ENCODE measurements at regions not wholly inside any gene's neighbourhood (a gene's known extent, or its start where the extent isn't known, plus 50 kb on each side); places are given as distances from the start of the nearest gene placed in this dataset.

DNA sequence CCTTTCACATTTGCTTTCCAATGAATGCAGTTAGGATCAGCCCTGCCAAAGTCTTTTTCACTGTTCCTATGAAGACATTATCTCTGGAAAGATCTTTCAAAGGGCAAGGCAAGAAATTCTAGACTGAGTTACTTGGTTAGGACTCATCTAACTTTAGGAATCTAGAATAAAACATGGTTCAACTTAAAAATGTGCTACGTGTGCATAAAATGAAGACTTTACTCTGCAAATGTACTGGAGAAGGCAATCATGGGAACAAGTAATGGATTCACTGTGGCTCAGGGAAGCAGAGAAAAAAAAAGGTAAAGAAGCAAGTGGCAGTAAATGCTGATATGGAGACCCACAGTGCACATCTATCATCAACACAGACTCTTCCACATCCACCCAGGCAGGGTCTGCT lies 297.4 kb downstream of the HNRNPD start:
- DNase-seq: no peak

DNA sequence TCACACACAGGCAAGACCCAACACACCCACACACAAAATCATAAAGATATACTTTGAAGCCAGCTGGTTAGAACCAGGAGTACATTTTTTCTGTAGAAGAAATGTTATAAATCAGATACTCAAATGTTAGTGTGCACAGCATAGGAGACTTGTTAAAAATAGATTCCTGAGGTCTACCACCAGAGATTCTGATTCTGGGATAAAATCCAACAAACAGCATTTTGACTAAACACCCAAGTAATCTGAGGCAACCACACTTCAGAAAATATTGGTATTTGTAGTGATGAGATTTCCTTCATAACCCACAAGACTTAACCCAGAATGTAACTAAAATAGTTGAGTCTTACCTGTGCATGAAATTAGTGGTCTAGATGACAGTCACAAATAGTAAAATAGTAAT lies 301.8 kb downstream of the HNRNPD start:
- no peak for DNase-seq

DNA sequence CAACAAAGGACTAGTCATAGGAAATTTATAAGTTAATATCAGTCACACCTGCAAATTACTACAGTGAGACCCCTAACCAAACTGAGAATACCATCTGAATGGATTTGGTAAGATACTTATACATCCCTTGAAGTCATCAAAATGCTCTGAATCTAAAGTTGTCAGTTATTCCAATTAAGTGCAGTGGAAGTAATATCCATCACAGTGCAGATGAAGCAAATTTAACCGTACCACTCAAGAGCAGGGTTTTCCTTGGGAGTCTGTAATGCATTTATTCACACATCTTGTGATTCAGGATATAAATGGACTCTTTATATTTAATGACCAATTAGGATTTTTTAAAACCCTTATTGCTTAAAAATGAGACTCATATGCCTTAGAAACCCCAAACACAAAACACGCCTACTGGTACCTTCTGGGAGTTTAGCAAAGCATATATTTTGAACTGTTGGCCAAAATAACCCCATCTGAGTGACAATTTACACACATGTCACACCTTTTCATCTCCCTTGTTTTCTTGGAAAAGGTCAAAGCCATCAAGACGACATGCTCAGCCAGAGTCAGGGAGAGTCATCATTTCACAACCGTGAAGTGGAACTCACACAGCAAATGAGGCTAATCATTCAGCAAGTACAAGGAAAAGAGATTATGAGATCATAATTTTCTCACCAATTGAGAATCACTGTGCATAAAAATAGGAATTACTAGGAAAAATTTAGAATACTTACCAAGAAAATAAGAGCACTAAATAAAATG lies 303.7 kb downstream of the HNRNPD start:
- no peak for DNase-seq

DNA sequence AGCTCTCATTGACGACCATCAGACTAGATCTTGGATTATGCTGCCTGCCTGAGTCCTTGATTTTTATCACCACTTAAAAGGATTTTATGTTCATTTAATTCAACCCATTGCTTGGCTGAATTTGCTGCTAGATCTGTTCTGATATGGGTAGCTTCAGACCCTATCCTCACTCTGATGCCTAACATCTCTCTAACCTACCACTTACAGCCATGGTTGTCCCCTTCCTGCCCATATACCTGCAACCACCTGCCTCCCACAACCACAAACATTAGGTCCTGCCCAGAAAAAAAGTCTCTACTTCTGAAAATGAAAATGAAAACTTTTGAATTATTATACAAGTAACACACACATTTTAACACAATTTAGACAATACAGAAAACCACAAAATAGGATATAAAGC lies 310.8 kb downstream of the HNRNPD start:
- no peak for DNase-seq

DNA sequence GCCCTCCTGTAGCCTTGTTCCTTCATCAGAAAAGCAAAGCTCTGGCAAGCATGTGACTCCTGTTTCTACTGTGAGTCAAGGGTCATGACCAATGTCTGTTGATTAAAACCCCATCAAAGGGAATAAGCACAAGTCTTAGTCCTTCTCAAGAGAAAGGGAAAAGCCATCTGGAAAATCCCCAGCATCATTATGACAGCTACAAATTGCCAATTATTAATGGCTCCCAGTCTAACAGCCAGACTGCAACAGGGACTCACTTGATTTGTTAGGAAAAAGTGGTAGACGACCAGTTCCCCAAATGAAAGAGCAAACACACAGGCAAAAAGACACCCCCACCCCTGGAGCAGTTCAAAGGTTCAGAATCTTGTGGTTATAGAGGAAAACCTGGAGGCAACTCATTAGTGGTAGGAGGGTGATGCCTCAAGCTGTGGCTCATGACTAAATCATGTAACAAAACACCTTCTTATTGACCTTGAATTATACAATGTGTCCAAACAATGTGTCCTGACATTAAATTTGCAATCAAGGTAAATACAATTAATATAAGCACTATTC lies 315.7 kb downstream of the HNRNPD start:
- DNase-seq: no peak

DNA sequence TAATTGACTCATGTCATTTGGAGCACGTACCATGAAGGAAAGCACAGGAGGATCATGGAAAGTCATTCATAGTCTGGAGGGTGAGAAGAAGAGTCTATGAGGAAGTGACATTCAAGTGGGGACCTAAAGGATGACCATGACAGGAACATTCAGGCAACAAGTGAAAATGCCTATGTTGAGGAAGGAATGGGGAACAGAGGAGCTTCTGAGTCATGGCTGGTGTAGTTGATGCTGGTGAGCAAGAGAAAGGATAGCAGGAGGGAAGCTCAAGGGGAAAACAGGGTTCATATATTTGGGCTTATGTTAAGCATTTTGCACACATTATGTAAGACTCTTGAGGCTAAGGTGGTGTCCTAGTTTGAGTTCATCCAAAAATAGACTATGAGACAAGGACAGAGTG lies 318.6 kb downstream of the HNRNPD start:
- no peak for DNase-seq

DNA sequence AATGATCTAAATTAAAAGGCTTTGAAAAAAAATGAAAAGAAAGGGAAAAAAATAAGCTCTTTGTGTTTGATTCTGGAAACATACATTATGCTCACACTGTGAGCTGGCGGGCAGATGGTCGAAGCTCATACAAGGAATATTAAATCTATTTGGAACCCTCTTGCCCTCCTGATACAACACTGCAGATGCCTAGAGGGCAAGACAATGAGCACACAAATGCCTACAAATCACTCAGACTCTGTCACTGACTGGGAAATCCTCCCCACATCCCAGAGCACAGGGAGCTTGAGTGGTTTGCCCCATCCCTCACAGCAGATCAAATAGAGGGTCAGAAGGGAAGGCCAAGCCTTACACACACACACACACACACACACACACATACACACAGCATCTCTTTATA lies 320.4 kb downstream of the HNRNPD start:
- no peak for DNase-seq

DNA sequence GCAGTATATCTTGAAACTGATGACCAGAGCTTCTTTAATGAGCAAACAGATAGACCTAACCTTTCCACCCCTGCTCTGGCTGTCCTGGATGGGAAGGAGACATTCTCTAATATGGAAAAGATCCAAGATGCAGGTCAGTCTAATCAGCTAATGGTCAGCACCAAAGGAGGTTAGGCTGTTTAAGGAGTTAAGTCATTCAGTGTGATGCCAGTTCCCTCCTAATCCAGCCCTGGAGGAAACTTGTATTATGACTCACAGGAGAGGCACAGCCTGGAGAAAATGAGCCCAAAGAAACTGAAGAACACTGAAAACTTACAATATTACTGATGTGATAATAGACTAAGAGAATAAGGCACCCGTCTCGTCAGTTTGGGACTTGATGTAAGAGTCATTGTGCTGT lies 323.0 kb downstream of the HNRNPD start:
- DNase-seq: no peak

DNA sequence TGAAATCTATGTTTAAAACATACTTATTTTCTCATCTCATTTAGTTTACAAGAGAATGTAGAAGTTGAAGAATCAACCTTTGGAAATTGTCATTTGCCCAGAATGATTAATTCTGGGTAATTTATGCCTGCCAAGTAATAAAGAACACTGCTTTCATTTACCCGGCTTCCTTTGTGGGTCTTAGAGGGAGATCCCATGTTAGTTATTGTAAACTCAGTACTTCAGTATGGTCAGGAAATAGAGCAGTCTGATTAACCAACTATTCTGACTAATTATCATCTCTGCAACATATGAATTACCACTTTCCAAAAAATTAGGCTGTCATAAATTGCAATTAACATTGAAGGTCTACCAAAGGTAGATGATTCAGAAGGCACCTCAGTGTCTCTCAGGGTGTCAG lies 324.5 kb downstream of the HNRNPD start:
- no peak for DNase-seq

DNA sequence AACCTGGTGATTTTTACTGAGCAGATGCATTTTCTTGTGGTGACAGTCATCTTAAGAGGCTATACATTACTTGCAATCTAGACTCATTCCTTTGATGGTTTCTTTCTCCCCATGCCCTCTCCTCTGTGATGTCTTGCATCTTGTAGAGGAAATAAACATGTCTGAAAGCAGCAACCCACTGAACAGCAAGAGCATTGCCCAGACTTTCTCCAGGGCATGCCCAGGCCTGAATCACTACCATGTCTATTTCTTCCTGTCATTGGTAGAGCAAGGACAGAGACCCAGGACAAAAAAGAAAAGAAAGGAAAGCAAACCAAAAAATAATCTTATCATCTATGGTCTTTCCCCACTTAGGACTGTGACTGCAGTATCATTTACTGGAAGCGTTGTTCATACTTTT lies 326.1 kb downstream of the HNRNPD start:
- no peak for DNase-seq

DNA sequence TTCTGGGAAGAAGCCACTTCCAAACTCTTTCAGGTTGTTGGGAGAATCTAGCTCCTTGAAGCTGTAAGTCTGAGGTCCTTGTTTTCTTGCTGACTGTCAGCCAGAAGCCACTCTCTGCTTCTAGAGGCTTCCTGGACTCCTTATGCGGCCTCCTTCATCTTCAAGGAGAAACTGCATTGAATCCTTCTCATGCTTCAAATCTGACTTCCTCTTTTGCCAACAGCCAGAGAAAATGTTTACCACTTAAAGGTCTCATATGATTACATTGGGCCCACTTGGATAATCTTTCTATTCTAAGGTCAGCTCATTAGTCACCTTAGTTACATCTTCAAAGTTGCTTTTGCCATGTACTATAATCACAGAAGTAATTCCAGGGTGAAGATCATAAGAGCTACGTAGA lies 327.0 kb downstream of the HNRNPD start:
- DNase-seq: no peak

DNA sequence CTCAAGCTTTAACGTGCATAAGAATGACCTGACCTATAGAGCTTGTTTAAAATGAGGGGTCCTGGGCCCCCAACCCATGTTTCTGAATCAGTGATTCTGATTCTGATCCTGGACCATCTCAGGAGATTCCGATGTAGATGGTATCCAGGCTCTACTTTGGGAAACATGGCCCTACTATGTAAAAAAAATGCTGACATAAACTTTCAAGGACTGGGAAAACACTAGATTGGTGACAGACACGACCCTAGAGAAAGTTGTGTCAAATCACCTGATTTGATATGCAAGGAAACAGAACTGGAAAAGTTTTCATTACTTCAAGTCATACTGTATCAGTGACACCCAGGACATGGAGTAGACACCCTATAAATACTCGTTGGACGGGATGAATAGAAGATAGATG lies 328.5 kb downstream of the HNRNPD start:
- DNase-seq: no peak

DNA sequence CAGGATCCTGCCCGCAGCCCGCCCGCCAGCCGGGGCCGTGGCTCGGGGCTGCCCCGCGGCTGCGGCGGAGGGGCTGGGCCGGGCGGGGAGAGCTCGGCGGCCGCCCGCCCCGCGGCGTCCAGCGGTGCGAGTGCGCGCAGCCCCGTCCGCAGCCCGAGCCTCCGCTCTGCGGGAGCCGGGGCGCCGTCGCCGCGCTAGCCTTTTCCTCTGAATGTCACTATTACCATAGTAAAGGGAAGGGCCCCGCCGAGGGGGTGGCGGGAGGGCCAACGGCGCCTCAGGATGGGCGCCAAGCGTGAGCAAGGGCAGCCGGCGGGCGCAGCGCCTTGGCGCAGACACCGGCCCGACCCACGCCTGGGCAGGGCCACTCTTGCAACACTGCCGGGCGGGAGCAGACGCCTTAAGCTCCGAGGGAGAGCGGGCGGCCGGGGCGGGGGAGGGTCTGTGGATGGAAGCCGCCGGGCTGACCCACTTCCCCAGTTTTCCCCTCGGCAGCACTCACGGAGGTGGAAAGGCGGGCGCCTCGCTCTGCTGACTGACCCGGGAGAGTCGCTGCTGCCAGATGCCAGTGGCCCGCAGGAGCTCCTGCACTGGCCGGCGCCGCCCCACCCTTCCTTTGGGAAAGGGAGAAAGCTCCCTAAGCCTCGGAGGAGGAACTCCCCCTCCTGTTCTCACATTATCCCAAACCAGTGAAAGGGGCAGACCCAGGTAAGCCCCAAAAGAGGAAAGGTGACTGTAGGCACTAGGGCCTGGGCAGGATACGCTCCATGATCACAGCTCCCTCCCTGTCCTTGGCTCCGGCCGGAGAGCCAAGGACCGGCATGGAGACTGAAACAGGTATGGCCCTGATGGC lies 329.4 kb downstream of the HNRNPD start:
- peak; percentile 24 for DNase-seq

DNA sequence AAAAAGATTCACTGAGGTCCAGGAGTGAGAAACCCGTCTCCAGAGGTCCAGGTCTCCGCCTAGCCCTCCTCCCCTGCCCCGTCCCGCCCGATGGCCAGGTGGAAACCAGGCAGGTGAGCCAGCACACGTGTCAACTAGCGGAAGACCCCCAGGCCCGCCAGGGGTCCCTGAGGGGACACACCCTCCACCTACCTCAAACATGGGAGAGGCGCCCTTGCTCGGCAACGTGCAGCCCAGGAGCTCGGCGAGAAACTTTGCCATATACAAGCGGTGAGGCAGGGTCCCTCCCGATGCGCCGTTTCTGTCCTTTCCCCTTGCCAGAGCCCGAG lies 330.0 kb downstream of the HNRNPD start:
- no peak for DNase-seq

DNA sequence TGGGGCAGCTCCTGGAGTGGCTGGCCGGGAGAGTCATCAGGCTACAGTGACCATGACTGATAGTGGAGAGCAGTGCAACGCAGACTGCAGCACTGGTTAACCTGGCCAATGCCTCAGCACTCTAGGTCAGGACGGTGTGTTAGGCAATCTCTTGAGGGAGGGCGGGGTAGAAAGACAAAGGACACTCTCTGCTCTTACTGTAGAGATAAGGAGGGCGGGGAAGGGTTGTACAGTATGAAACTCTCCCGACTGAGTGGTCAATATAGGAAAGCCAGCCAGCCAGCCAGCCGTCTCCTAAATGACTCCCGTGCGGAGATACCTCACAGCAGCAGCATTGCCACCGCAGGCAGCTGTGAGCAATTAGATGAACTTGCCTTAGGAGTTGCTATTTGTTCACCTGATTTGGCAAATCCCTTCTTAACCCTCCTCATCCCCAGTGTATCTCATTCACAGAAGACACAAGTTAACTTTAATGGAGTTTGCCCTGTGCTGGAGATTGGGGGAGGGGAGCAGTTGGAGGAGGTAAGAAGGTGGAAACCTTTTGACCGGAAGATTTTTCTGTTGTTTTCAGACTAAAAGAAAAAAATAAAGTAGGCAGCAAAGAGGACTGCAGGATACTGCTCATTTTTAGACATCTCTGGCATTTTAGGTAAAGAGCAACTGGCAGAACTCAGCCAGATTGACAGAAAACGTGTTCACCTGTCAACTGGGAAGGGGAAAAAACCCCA lies 330.5 kb downstream of the HNRNPD start:
- no peak for DNase-seq

DNA sequence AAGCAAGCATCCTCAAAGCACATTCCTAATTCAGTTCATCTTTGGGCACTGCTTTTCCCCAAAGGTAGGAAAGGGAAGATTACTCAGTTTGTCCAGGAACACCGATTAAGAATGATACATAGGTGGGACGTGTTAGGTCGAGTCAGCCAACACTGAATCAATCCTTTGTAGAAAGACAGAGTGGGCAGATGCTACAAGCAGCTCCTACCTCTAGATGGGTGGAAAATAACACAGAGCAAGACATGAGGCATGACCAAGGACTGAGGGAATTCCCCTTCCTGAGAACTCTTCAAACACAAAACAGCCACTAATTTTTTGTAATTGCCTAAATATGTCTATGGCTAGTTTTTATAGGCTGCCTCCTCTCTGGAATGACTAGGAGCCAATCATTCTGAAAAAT lies 331.7 kb downstream of the HNRNPD start:
- no peak for DNase-seq

DNA sequence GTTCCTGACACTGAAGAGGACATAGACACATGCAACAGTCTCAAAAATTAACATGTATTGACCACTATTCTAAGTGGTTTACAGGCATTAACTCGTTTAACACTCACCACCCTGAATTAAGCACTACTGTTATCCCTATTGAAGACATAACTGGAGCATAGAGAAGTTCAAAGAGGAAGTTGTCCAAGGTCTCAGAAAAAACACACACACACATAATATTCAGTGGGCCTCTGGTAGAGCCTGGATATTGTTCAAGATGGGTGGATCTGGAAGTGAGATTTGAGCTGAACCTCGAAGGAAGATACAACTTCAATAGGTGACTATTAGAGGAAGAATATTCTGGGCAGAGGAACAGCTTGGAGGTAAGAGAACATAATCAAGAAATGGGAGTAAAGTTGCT lies 334.9 kb downstream of the HNRNPD start:
- no peak for DNase-seq

DNA sequence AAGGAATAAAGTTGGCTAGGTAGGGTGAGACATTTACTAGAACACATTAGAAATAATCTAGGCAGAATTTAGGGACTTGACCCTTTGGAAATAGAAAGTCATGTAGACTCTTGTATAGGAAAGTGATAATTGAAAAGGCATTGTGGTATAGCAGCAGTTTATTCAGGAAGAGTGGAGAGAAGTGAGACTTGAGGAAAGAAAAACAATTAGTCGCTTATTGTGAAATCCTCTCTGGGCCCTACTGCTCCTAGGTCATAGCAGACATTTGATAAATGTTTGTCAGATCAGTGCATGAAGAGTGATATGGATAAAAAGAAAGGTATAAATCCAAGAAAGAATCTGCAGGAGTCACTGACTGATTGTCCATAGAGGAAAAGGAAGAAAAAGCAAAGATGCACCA lies 337.6 kb downstream of the HNRNPD start:
- DNase-seq: no peak

DNA sequence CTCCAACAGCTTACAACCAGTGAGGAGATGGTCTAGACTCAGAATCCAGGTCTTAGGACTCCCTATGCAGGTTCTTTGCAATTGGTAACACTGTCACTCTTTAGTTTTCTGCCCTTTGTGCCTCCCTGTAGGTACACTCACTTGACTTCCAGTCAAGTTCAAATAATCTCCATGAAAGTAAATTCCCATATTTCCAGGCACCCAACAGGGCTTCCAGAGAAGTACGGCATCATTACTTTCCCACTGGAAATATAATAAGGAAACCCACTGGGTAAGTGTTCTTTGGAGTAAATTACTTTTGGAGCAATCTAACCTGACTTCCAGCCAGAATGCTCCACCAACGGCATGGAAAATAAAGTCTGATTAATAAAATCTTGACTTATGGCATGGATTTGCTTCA lies 338.9 kb downstream of the HNRNPD start:
- DNase-seq: no peak

DNA sequence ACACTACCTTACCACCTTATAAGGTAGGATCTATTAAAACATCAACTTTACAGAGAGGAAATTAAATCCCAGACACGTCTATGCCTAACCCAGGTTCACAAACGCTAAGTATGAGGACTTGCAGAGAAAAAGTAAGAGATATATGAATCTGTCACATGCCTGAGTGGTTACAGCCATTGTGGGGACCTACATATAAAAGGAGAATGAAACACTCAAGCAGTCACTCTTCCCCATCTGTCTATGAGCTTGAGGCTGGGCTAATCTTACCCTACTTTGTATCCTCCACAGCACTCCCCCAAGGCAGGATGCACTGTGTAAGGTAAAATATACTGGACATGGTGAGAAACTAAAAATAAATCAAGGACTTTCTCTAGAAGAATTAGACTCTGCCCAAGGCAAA lies 339.9 kb downstream of the HNRNPD start:
- no peak for DNase-seq

DNA sequence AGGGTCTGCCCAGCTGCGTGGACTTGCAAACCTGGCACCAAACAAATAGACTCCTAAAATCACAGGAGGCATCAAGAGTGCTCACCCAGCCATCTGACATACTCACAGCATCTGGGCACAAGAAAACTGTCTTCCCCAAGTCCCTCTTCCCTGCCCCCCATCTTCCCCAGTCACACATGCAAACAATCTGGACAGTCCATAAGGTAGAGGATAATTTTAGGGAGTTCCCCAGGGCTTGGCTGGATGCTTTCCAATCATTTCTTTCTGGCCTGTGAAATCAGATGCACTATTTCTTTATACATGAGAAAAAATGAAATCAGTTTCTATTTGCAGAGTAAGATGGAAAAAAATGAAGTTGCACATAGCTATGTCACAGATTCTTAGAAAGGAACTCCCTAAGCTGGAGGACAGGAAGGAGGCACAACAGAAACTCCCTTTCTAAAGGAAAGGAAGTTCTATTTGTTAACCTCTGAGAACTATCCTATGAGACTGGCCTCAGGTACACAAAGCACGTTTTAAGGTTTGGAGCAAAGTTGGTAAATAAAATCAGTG lies 342.3 kb downstream of the HNRNPD start:
- no peak for DNase-seq

DNA sequence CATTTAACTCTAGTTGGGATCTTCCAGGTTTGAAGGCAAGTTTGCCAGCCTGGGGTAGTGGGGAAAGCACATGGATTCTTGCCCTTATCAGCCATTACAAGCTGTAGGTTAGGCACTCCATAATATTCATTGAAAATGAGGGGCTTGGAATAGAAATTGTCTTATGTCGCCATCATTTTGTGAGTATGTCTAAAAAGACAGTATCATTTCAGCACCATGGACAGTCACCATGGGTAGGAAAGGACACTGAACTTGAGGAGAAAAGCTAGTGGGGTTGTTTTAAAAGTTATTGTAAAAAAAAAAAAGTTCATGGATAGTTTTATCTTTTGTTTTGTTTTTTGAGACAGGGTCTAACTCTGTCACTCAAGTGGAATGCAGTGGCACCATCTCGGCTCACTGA lies 356.1 kb downstream of the HNRNPD start:
- peak; percentile 13 for DNase-seq

DNA sequence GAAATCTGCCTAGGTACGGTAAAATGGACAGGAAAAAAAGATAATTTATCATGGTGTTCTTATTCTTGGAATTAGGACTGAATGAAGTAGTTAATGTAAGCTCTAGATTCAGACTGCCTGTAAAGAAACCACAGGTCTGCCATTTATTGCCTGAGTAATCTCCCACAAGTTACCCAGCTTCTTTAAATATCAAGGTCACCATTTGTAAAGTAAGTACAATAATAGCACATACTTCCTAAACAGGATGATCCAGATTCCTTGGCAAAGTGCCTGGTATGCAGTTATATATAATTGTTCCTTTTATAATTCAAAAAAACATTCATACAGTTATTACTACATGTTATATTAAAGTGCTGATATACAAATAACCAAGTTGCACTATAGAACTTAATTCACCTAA lies 368.6 kb downstream of the HNRNPD start:
- DNase-seq: no peak

Data from fibroblast of skin of abdomen (primary cell).